Islet of Langerhans (tissue), 1 donor: ENCODE measurements at regions not wholly inside any gene's neighbourhood (a gene's known extent, or its start where the extent isn't known, plus 50 kb on each side); places are given as distances from the start of the nearest gene placed in this dataset.
A peak's percentile ranks its signal among the peaks of the same experiment; 100 is the strongest.

Source experiments
- FAIRE-seq: peaks from one replicate; lab custom pipeline; 2011; peaks lifted over from hg19 to GRCh38; lab: Jason Lieb, UNC

GRCh38 chr13:57918086-57918485, 286.5 kb downstream of the PCDH17 start:
- FAIRE-seq, result no peak

GRCh38 chr13:57918913-57919312, 287.4 kb downstream of the PCDH17 start:
- no peak for FAIRE-seq

GRCh38 chr13:57925250-57925649, 293.7 kb downstream of the PCDH17 start:
- FAIRE-seq, result no peak

- no peak for FAIRE-seq
These were observed 294.2 kb downstream of the PCDH17 start for GRCh38 chr13:57925751-57926150.

- FAIRE-seq, result no peak
These were observed 300.5 kb downstream of the PCDH17 start for GRCh38 chr13:57932061-57932460.

- FAIRE-seq, result no peak
These were observed 302.1 kb downstream of the PCDH17 start for GRCh38 chr13:57933606-57934005.

- FAIRE-seq, result no peak
These were observed 304.4 kb downstream of the PCDH17 start for GRCh38 chr13:57935965-57936364.

- FAIRE-seq, result no peak
These were observed 314.8 kb downstream of the PCDH17 start for GRCh38 chr13:57946361-57946760.

- FAIRE-seq, result no peak
These were observed 317.3 kb downstream of the PCDH17 start for GRCh38 chr13:57948884-57949283.

GRCh38 chr13:57969951-57970350, 338.4 kb downstream of the PCDH17 start:
- no peak for FAIRE-seq

GRCh38 chr13:57970404-57970803, 338.9 kb downstream of the PCDH17 start:
- no peak for FAIRE-seq

- FAIRE-seq, result no peak
These were observed 351.2 kb downstream of the PCDH17 start for GRCh38 chr13:57982782-57983181.

GRCh38 chr13:57988276-57988675, 356.7 kb downstream of the PCDH17 start:
- no peak for FAIRE-seq

- no peak for FAIRE-seq
These were observed 359.5 kb downstream of the PCDH17 start for GRCh38 chr13:57991041-57991440.

- no peak for FAIRE-seq
These were observed 360.9 kb downstream of the PCDH17 start for GRCh38 chr13:57992416-57992815.

GRCh38 chr13:57996717-57997116, 365.2 kb downstream of the PCDH17 start:
- no peak for FAIRE-seq

- no peak for FAIRE-seq
These were observed 373.2 kb downstream of the PCDH17 start for GRCh38 chr13:58004751-58005150.

GRCh38 chr13:58018020-58018419, 386.5 kb downstream of the PCDH17 start:
- FAIRE-seq, result no peak

- FAIRE-seq, result no peak
These were observed 387.3 kb downstream of the PCDH17 start for GRCh38 chr13:58018865-58019264.

GRCh38 chr13:58024103-58024502, 392.6 kb downstream of the PCDH17 start:
- FAIRE-seq, result no peak

GRCh38 chr13:58025821-58026220, 394.3 kb downstream of the PCDH17 start:
- FAIRE-seq, result no peak

- no peak for FAIRE-seq
These were observed 401.3 kb downstream of the PCDH17 start for GRCh38 chr13:58032676-58033460.

- no peak for FAIRE-seq
These were observed 412.4 kb downstream of the PCDH17 start for GRCh38 chr13:58043971-58044370.

GRCh38 chr13:58048670-58049069, 417.1 kb downstream of the PCDH17 start:
- peak; percentile 64 for FAIRE-seq
